Liver (tissue), 8 donors: ENCODE measurements at regions not wholly inside any gene's neighbourhood (a gene's known extent, or its start where the extent isn't known, plus 50 kb on each side); places are given as distances from the start of the nearest gene placed in this dataset.

ENCODE experiments used
- DNase-seq: peaks from one replicate; pipeline ENCODE4 v3.0.0-alpha.2; 2017; ENCODE audit warnings: low spot score
- H3K27ac ChIP-seq, 2 donors: one replicate each; pipeline ENCODE4 v1.7.0; 2013; ENCODE audit warnings: inconsistent platforms in 2 of 2, low read length in 2 of 2, control low read depth in 1 of 2, low read depth in 1 of 2, mild to moderate bottlenecking in 1 of 2
- H3K27me3 ChIP-seq, 4 donors: one replicate each; pipeline versions ENCODE4 v1.6.1 to v1.7.0; 2013; ENCODE audit warnings: low read length in 3 of 4, inconsistent platforms in 1 of 4, mild to moderate bottlenecking in 1 of 4, moderate library complexity in 1 of 4; ENCODE audit not compliant: control insufficient read depth in 4 of 4, insufficient read depth in 4 of 4
- H3K36me3 ChIP-seq, 4 donors: one replicate each; pipeline versions ENCODE4 v1.6.1 to v1.7.0; 2013; ENCODE audit warnings: low read length in 3 of 4, mild to moderate bottlenecking in 3 of 4, low read depth in 1 of 4, moderate library complexity in 1 of 4; ENCODE audit not compliant: control insufficient read depth in 4 of 4, insufficient read depth in 3 of 4
- H3K4me1 ChIP-seq, 4 donors: one replicate each; pipeline versions ENCODE4 v1.6.1 to v1.7.0; 2013; ENCODE audit warnings: low read length in 3 of 4, mild to moderate bottlenecking in 3 of 4, moderate library complexity in 1 of 4; ENCODE audit not compliant: control insufficient read depth in 4 of 4, insufficient read depth in 4 of 4
- H3K4me3 ChIP-seq, 3 donors: one replicate each; pipeline versions ENCODE4 v1.6.1 to v1.7.0; 2013; ENCODE audit warnings: low read length in 3 of 3, control low read depth in 1 of 3, low read depth in 1 of 3, mild to moderate bottlenecking in 1 of 3
- H3K9ac ChIP-seq, 2 donors: one replicate each; pipeline ENCODE4 v1.7.0; 2013; ENCODE audit warnings: low read length in 2 of 2, mild to moderate bottlenecking in 2 of 2, moderate library complexity in 2 of 2, control low read depth in 1 of 2, low read depth in 1 of 2
- H3K9me3 ChIP-seq, 4 donors: one replicate each; pipeline versions ENCODE4 v1.6.1 to v1.7.0; 2013; ENCODE audit warnings: low read length in 3 of 4; ENCODE audit not compliant: control insufficient read depth in 4 of 4
- CTCF ChIP-seq: fragments of 150-350 bp; IDR thresholded peaks from 2 replicates; pipeline ENCODE4 v1.5.1; 2017; ENCODE audit warnings: improper control_type of control experiment, low read depth, low read length; ENCODE audit not compliant: missing input control
- EGR1 ChIP-seq, 2 donors: IDR thresholded peaks; 2 replicates each; pipeline ENCODE4 v1.6.1; 2016 to 2018; ENCODE audit warnings: antibody characterized with exemption in 2 of 2, low read depth in 2 of 2
- FOXA1 ChIP-seq: IDR thresholded peaks from 2 replicates; pipeline ENCODE4 v1.6.1; 2016; ENCODE audit warnings: antibody characterized with exemption
- FOXA2 ChIP-seq: IDR thresholded peaks from 2 replicates; pipeline ENCODE4 v1.6.1; 2016; ENCODE audit warnings: antibody characterized with exemption
- GABPA ChIP-seq, 2 donors: IDR thresholded peaks in 1 of 2; conservative IDR thresholded peaks in 1 of 2; 2 replicates each; pipeline ENCODE4 v1.6.1; 2016; ENCODE audit warnings: antibody characterized with exemption in 2 of 2, mild to moderate bottlenecking in 1 of 2, moderate library complexity in 1 of 2
- HNF4A ChIP-seq, 2 donors: conservative IDR thresholded peaks; 2 replicates each; pipeline ENCODE4 v1.6.1; 2016; ENCODE audit warnings: antibody characterized with exemption in 2 of 2, mild to moderate bottlenecking in 2 of 2
- HNF4G ChIP-seq: IDR thresholded peaks from 2 replicates; pipeline ENCODE4 v1.6.1; 2016; ENCODE audit warnings: antibody characterized with exemption
- JUND ChIP-seq, 2 donors: IDR thresholded peaks; 2 replicates each; pipeline ENCODE4 v1.6.1; 2016; ENCODE audit warnings: antibody characterized with exemption in 2 of 2
- NR2F2 ChIP-seq: IDR thresholded peaks from 2 replicates; pipeline ENCODE4 v1.6.1; 2016; ENCODE audit warnings: antibody characterized with exemption
- RAD21 ChIP-seq, 2 donors: IDR thresholded peaks; 2 replicates each; pipeline ENCODE4 v1.6.1; 2016; ENCODE audit warnings: antibody characterized with exemption in 2 of 2, mild to moderate bottlenecking in 2 of 2
- REST ChIP-seq: IDR thresholded peaks from 2 replicates; pipeline ENCODE4 v1.6.1; 2016; ENCODE audit warnings: antibody characterized with exemption, mild to moderate bottlenecking
- RXRA ChIP-seq, 2 donors: IDR thresholded peaks; 2 replicates each; pipeline ENCODE4 v1.6.1; 2017 to 2018; ENCODE audit warnings: antibody characterized with exemption in 2 of 2, mild to moderate bottlenecking in 1 of 2
- SP1 ChIP-seq: IDR thresholded peaks from 2 replicates; pipeline ENCODE4 v1.6.1; 2018; ENCODE audit warnings: antibody characterized with exemption, mild to moderate bottlenecking
- TAF1 ChIP-seq: conservative IDR thresholded peaks from 2 replicates; pipeline ENCODE4 v1.6.1; 2016; ENCODE audit warnings: antibody characterized with exemption, mild to moderate bottlenecking
- YY1 ChIP-seq: IDR thresholded peaks from 2 replicates; pipeline ENCODE4 v1.6.1; 2016; ENCODE audit warnings: antibody characterized with exemption, mild to moderate bottlenecking
- ZBTB33 ChIP-seq: IDR thresholded peaks from 2 replicates; pipeline ENCODE4 v1.6.1; 2016; ENCODE audit warnings: antibody characterized with exemption
- WGBS: extraction: QIAGEN DNeasy Blood & Tissue Kit; methylation state at CpG from one replicate; pipeline ENCODE4 v1.1.7; 2013; 5-methylcytosine and 5-hydroxymethylcytosine counted together
- TF ChIP-seq, protein P1 (sequence below): IDR thresholded peaks from 2 replicates; pipeline ENCODE4 v1.6.1; 2016; ENCODE audit warnings: antibody characterized with exemption
- TF ChIP-seq, protein P2 (sequence below): IDR thresholded peaks from 2 replicates; pipeline ENCODE4 v1.6.1; 2016; ENCODE audit warnings: antibody characterized with exemption
- donor health status: healthy.
- donor health status: healthy.
- donor health status: healthy.
- donor health status: healthy.
- donor health status: healthy.

- Histone ChIP-seq H3K27me3 (peaks cover 0 to 3% (median under 1%) of the 10 kb centered on the region in 4 donors), H3K4me1 (no peaks in the 10 kb centered on the region), H3K27ac (no peak overlapping the region), H3K9ac (no peak overlapping the region), H3K36me3 (no peaks in the 10 kb centered on the region), H3K9me3 (peaks cover 0 to 6% (median 0%) of the 10 kb centered on the region in 4 donors), H3K4me3 (no peak overlapping the region)
- TF ChIP-seq SP1 (no peak), FOXA2 (no peak), GABPA (IDR thresholded peaks at IDR 0.05 in 1 of 2, conservative IDR thresholded peaks at IDR 0.05 in 1 of 2) (no peak)
- DNase-seq: no peak
- 82% methylated on average over 4 of the region's 4 CpGs for WGBS
Observed at GRCh38 chr10:71125749-71126107, 86.6 kb upstream of the UNC5B start.

DNA sequence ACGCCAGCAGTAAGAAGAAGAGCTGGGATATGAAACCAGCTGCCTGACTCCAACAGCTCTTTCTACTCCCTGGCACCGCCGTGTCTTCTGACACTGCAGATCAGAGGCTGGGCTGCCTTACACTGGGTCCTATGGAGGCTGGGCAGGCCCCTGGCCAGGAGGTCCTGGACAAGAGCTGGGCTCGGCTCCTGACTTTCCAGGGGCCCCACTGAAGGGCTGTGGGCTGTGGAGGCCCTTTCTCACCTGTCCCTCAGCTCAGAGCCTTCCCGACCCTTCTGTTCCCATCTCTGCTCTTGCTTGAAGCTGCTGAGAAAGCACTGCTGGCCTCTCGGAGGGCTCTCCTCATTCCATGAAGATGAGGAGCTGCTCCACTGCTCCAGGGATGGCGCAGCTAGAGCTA, 85.9 kb upstream of the UNC5B start:
- H3K4me1 ChIP-seq: no peaks in the 10 kb centered on the region
- no peaks in the 10 kb centered on the region for H3K36me3 ChIP-seq
- no peak for TF ChIP-seq JUND (IDR thresholded peaks at IDR 0.05)
- TF ChIP-seq GABPA (IDR thresholded peaks at IDR 0.05 in 1 of 2, conservative IDR thresholded peaks at IDR 0.05 in 1 of 2): no peak
- no peak for TF ChIP-seq TAF1
- TF ChIP-seq FOXA1: no peak
- 84% methylated on average over 7 of the region's 7 CpGs for WGBS
- no peak overlapping the region for H3K27ac ChIP-seq
- DNase-seq: no peak
- H3K27me3 ChIP-seq: peaks cover 0 to 8% (median 1%) of the 10 kb centered on the region in 4 donors
- no peak overlapping the region for H3K9ac ChIP-seq
- no peak overlapping the region for H3K4me3 ChIP-seq
- peaks cover 0 to 6% (median 0%) of the 10 kb centered on the region in 4 donors for H3K9me3 ChIP-seq

GRCh38 chr10:71127104-71127503, 85.3 kb upstream of the UNC5B start:
- DNase-seq: no peak
- 90% methylated on average over 5 of the region's 5 CpGs for WGBS
- H3K4me1 ChIP-seq: no peaks in the 10 kb centered on the region
- TF ChIP-seq GABPA (IDR thresholded peaks at IDR 0.05 in 1 of 2, conservative IDR thresholded peaks at IDR 0.05 in 1 of 2) (no peak), ZBTB33 (no peak), TAF1 (no peak), HNF4A (conservative IDR thresholded peaks at IDR 0.05) (no peak), RAD21 (IDR thresholded peaks at IDR 0.05) (no peak), FOXA1 (no peak), YY1 (no peak), JUND (IDR thresholded peaks at IDR 0.05) (no peak), HNF4G (no peak), EGR1 (IDR thresholded peaks at IDR 0.05; ENCODE audit: low read depth in 2 of 2) (no peak), FOXA2 (no peak), SP1 (no peak), CTCF (no peak), NR2F2 (no peak), RXRA (IDR thresholded peaks at IDR 0.05) (no peak), REST (no peak)
- TF ChIP-seq, protein P1, sequence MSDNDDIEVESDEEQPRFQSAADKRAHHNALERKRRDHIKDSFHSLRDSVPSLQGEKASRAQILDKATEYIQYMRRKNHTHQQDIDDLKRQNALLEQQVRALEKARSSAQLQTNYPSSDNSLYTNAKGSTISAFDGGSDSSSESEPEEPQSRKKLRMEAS: no peak
- TF ChIP-seq, protein P2, sequence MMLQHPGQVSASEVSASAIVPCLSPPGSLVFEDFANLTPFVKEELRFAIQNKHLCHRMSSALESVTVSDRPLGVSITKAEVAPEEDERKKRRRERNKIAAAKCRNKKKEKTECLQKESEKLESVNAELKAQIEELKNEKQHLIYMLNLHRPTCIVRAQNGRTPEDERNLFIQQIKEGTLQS: no peak
- H3K4me3 ChIP-seq: no peak overlapping the region
- no peak overlapping the region for H3K27ac ChIP-seq
- peaks cover 0 to 6% (median 0%) of the 10 kb centered on the region in 4 donors for H3K9me3 ChIP-seq
- peaks cover 0 to 10% (median 1%) of the 10 kb centered on the region in 4 donors for H3K27me3 ChIP-seq
- H3K36me3 ChIP-seq: no peaks in the 10 kb centered on the region
- no peak overlapping the region for H3K9ac ChIP-seq
